ENCODE measurements at regions not wholly inside any gene's neighbourhood (a gene's known extent, or its start where the extent isn't known, plus 50 kb on each side); places are given as distances from the start of the nearest gene placed in this dataset.

GRCh38 chr4:12286351-12286750 is 857.7 kb upstream of the HS3ST1 start:
- Histone ChIP-seq H3K9me3 (no peaks in the 10 kb centered on the region), H3K4me3 (no peak overlapping the region), H3K27ac (no peak overlapping the region), H3K4me1 (ENCODE audit: control insufficient read depth in 1 of 2, low read depth in 2 of 2) (no peaks in the 10 kb centered on the region), H3K27me3 (replicated peaks; ENCODE audit: insufficient read depth) (no peaks in the 10 kb centered on the region), H3K36me3 (no peaks in the 10 kb centered on the region)
- ATAC-seq (ENCODE audit: insufficient number of reproducible peaks, low FRiP score, low read depth), result no peak
- no peak for TF ChIP-seq CTCF (IDR thresholded peaks at IDR 0.05)
- DNase-seq (ENCODE audit: low spot score), result no peak

- Histone ChIP-seq H3K27ac (no peak overlapping the region), H3K36me3 (no peaks in the 10 kb centered on the region), H3K4me3 (no peak overlapping the region), H3K4me1 (ENCODE audit: control insufficient read depth in 1 of 2, low read depth in 2 of 2) (no peaks in the 10 kb centered on the region), H3K27me3 (replicated peaks; ENCODE audit: insufficient read depth) (no peaks in the 10 kb centered on the region), H3K9me3 (no peaks in the 10 kb centered on the region)
- DNase-seq (ENCODE audit: low spot score) (no peak), ATAC-seq (ENCODE audit: insufficient number of reproducible peaks, low FRiP score, low read depth) (no peak)
- no peak for TF ChIP-seq CTCF (IDR thresholded peaks at IDR 0.05)
Observed at GRCh38 chr4:12270546-12270945, 841.9 kb upstream of the HS3ST1 start.

GRCh38 chr4:12265554-12265953 is 836.9 kb upstream of the HS3ST1 start:
- DNase-seq (ENCODE audit: low spot score), result no peak
- no peaks in the 10 kb centered on the region for H3K27me3 ChIP-seq (replicated peaks; ENCODE audit: insufficient read depth)
- no peak for TF ChIP-seq CTCF (IDR thresholded peaks at IDR 0.05)
- no peaks in the 10 kb centered on the region for H3K36me3 ChIP-seq
- ATAC-seq (ENCODE audit: insufficient number of reproducible peaks, low FRiP score, low read depth), result no peak
- H3K9me3 ChIP-seq, result no peaks in the 10 kb centered on the region
- H3K4me3 ChIP-seq, result no peak overlapping the region
- no peak overlapping the region for H3K27ac ChIP-seq
- H3K4me1 ChIP-seq (ENCODE audit: control insufficient read depth in 1 of 2, low read depth in 2 of 2), result no peaks in the 10 kb centered on the region

- no peak overlapping the region for H3K4me3 ChIP-seq
- no peaks in the 10 kb centered on the region for H3K36me3 ChIP-seq
- no peak for DNase-seq (ENCODE audit: low spot score)
- H3K4me1 ChIP-seq (ENCODE audit: control insufficient read depth in 1 of 2, low read depth in 2 of 2), result no peaks in the 10 kb centered on the region
- no peak for TF ChIP-seq CTCF (IDR thresholded peaks at IDR 0.05)
- H3K27me3 ChIP-seq (replicated peaks; ENCODE audit: insufficient read depth), result no peaks in the 10 kb centered on the region
- no peak overlapping the region for H3K27ac ChIP-seq
- no peak for ATAC-seq (ENCODE audit: insufficient number of reproducible peaks, low FRiP score, low read depth)
- no peaks in the 10 kb centered on the region for H3K9me3 ChIP-seq
Observed at GRCh38 chr4:12260453-12260852, 831.8 kb upstream of the HS3ST1 start.

GRCh38 chr4:12244973-12245372 is 816.3 kb upstream of the HS3ST1 start:
- DNase-seq (ENCODE audit: low spot score) (no peak), ATAC-seq (ENCODE audit: insufficient number of reproducible peaks, low FRiP score, low read depth) (no peak)
- Histone ChIP-seq H3K4me1 (ENCODE audit: control insufficient read depth in 1 of 2, low read depth in 2 of 2) (no peaks in the 10 kb centered on the region), H3K27me3 (replicated peaks; ENCODE audit: insufficient read depth) (no peaks in the 10 kb centered on the region), H3K9me3 (no peaks in the 10 kb centered on the region), H3K36me3 (no peaks in the 10 kb centered on the region), H3K27ac (no peak overlapping the region), H3K4me3 (no peak overlapping the region)
- no peak for TF ChIP-seq CTCF (IDR thresholded peaks at IDR 0.05)
